ENCODE measurements at regions not wholly inside any gene's neighbourhood (a gene's known extent, or its start where the extent isn't known, plus 50 kb on each side); places are given as distances from the start of the nearest gene placed in this dataset.

GRCh38 chr1:61520401-61520800 is 204.5 kb downstream of the TM2D1 start:
- TF ChIP-seq CTCF (IDR thresholded peaks at IDR 0.05) (no peak), POLR2AphosphoS5 (IDR thresholded peaks at IDR 0.05; ENCODE audit: insufficient read depth in 1 of 2, low read depth in 1 of 2) (no peak)
